HEK293T (cell line): ENCODE measurements at regions not wholly inside any gene's neighbourhood (a gene's known extent, or its start where the extent isn't known, plus 50 kb on each side); places are given as distances from the start of the nearest gene placed in this dataset.
"Not testable (repeated sequence)": the region's sequence is repeated elsewhere in the genome, so short reads cannot be mapped to it uniquely, and the experiment has no call there.

Experiments used
- CTCF ChIA-PET: fragments of 350-600 bp; formaldehyde crosslinking; extraction: SDS; loops from one replicate; lab custom pipeline; 2021; ENCODE audit warnings: antibody characterized with exemption, inconsistent platforms; lab: Yijun Ruan, JAX
- POLR2A ChIA-PET: fragments of 350-600 bp; formaldehyde crosslinking; extraction: SDS; loops from one replicate; lab custom pipeline; 2020; ENCODE audit warnings: antibody characterized with exemption, inconsistent platforms; lab: Yijun Ruan, JAX
- DNase-seq: peaks from one replicate; pipeline ENCODE4 v3.0.0; 2012; ENCODE audit warnings: mixed read lengths; ENCODE audit errors: extremely low spot score
- ARNT ChIP-seq: fragments of 450-650 bp; IDR thresholded peaks from 2 replicates; pipeline ENCODE4 v1.6.1; 2017; ENCODE audit warnings: mild to moderate bottlenecking
- BHLHE40 ChIP-seq: fragments of 450-650 bp; IDR thresholded peaks from 2 replicates; pipeline ENCODE4 v1.6.1; 2016; ENCODE audit warnings: mild to moderate bottlenecking, moderate library complexity, borderline replicate concordance
- CTBP1 ChIP-seq: fragments of 450-650 bp; IDR thresholded peaks from 2 replicates; pipeline ENCODE4 v1.6.1; 2016; ENCODE audit warnings: borderline replicate concordance
- ELF4 ChIP-seq: fragments of 450-650 bp; IDR thresholded peaks from 2 replicates; pipeline ENCODE4 v1.6.1; 2017; ENCODE audit warnings: antibody characterized with exemption
- FOXA1 ChIP-seq: fragments of 450-650 bp; IDR thresholded peaks from 2 replicates; pipeline ENCODE4 v1.6.1; 2016; ENCODE audit warnings: mild to moderate bottlenecking
- FOXK2 ChIP-seq: fragments of 450-650 bp; IDR thresholded peaks from 2 replicates; pipeline ENCODE4 v1.6.1; 2016; ENCODE audit warnings: mild to moderate bottlenecking
- FOXM1 ChIP-seq: fragments of 450-650 bp; IDR thresholded peaks from 2 replicates; pipeline ENCODE4 v1.6.1; 2017; ENCODE audit warnings: mild to moderate bottlenecking, borderline replicate concordance
- HDGF ChIP-seq: fragments of 450-650 bp; IDR thresholded peaks from 2 replicates; pipeline ENCODE4 v1.6.1; 2017; ENCODE audit warnings: antibody characterized with exemption, borderline replicate concordance
- L3MBTL2 ChIP-seq: fragments of 450-650 bp; conservative IDR thresholded peaks from 2 replicates; pipeline ENCODE4 v1.6.1; 2016; ENCODE audit warnings: mild to moderate bottlenecking
- LEF1 ChIP-seq: fragments of 450-650 bp; IDR thresholded peaks from 2 replicates; pipeline ENCODE4 v1.6.1; 2017; ENCODE audit warnings: mild to moderate bottlenecking, borderline replicate concordance
- NFRKB ChIP-seq: fragments of 450-650 bp; IDR thresholded peaks from 2 replicates; pipeline ENCODE4 v1.6.1; 2016; ENCODE audit warnings: mild to moderate bottlenecking, moderate library complexity
- PKNOX1 ChIP-seq: fragments of 450-650 bp; IDR thresholded peaks from 2 replicates; pipeline ENCODE4 v1.6.1; 2016
- SP1 ChIP-seq: fragments of 450-650 bp; IDR thresholded peaks from 2 replicates; pipeline ENCODE4 v1.6.1; 2017
- SUZ12 ChIP-seq: fragments of 450-650 bp; IDR thresholded peaks from 2 replicates; pipeline ENCODE4 v1.6.1; 2016; ENCODE audit warnings: mild to moderate bottlenecking
- TARDBP ChIP-seq: fragments of 450-650 bp; IDR thresholded peaks from 2 replicates; pipeline ENCODE4 v1.6.1; 2016
- ZNF384 ChIP-seq: fragments of 450-650 bp; IDR thresholded peaks from 2 replicates; pipeline ENCODE4 v1.6.1; 2016

GRCh38 chr1:194466706-194467105, 1280.3 kb upstream of the B3GALT2 start:
- peak; percentile 11 for DNase-seq
- TF ChIP-seq FOXM1 (no peak), TARDBP (no peak), CTBP1 (no peak), ZNF384 (no peak), BHLHE40 (no peak), FOXK2 (no peak), ELF4 (no peak), SUZ12 (no peak)
- POLR2A ChIA-PET, result no interaction called here
- CTCF ChIA-PET, result no interaction called here

- TF ChIP-seq L3MBTL2 (no peak), ZNF384 (no peak), SP1 (no peak), ARNT (no peak), BHLHE40 (no peak), NFRKB (no peak), CTBP1 (no peak), ELF4 (no peak), PKNOX1 (no peak)
- POLR2A ChIA-PET, result no interaction called here
- CTCF ChIA-PET, result no interaction called here
- DNase-seq, result no peak
Measured at GRCh38 chr1:194447636-194448035, 1261.2 kb upstream of the B3GALT2 start.

- DNase-seq, result no peak
- TF ChIP-seq LEF1, result no peak
- POLR2A ChIA-PET, result no interaction called here
- CTCF ChIA-PET, result no interaction called here
Measured at GRCh38 chr1:194445244-194445643, 1258.8 kb upstream of the B3GALT2 start.

DNA sequence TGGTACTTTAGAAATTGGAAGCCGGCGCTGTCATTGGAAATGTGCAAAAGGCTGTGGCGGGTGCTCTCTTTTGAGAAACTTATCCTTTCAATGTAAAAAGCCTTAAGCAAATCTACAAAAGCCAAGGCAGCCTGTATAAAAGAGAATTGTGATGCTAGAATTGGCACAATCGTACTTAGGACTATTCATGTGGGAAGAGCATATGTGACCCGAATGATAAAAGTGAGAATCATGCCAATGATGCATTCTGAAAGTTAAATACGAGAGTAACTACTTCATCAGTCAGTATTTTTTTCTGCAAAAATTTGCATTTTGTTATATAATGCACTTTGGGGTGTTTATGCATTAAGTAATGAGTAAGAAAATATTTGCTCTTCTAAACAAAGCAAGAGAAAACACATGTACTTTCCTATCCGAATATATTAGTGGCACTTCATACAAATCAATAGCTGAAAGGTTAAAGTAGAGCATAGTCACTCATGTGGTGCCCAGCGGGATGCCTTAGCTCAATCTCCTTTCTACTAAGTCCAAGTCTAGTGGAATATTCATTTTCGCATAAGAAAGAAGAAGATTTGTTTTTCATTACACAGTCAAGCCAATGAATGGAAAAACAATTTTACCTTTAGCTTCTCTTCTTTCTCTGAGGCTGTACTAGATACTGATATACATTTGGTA, 1256.6 kb upstream of the B3GALT2 start:
- no peak for TF ChIP-seq NFRKB
- TF ChIP-seq LEF1, result no peak
- no peak for TF ChIP-seq HDGF
- no peak for TF ChIP-seq TARDBP
- TF ChIP-seq SUZ12, result no peak
- no peak for TF ChIP-seq ARNT
- TF ChIP-seq FOXA1, result no peak
- no peak for TF ChIP-seq ZNF384
- no peak for TF ChIP-seq CTBP1
- no peak for TF ChIP-seq ELF4
- no peak for TF ChIP-seq SP1
- TF ChIP-seq BHLHE40, result no peak
- no peak for TF ChIP-seq L3MBTL2
- TF ChIP-seq FOXM1, result no peak
- no peak for TF ChIP-seq FOXK2
- CTCF ChIA-PET, result no interaction called here
- POLR2A ChIA-PET, result no interaction called here
- DNase-seq, result no peak

DNA sequence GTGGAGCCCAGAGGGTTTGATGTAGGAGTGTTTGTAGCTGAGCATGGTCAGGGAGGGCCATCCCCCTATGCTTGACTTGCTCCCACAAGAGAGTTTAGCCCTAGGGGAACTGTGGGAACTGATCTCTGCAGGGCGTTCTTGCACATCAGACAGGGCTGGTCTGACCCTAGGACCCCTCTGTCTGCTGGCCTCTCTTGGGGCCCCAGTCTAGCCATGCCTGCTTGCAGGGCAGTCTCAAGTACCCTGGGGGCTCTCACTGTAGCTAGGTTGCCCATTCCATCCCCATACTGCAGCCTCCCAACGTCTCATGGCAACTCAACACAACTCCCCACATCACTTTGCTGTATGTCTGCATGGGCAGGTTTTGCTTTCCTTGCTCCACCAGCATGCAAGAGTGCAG, 1250.7 kb upstream of the B3GALT2 start:
- ChIA-PET POLR2A (no interaction called here), CTCF (no interaction called here)
- no peak for TF ChIP-seq FOXA1
- no peak for DNase-seq

GRCh38 chr1:194431121-194431520, 1244.7 kb upstream of the B3GALT2 start:
- DNase-seq, result no peak
- CTCF ChIA-PET, result no interaction called here
- TF ChIP-seq ZNF384, result no peak
- no peak for TF ChIP-seq FOXK2
- no peak for TF ChIP-seq HDGF
- TF ChIP-seq SP1, result no peak
- no peak for TF ChIP-seq SUZ12
- no peak for TF ChIP-seq TARDBP
- TF ChIP-seq LEF1, result no peak
- TF ChIP-seq L3MBTL2, result no peak
- no peak for TF ChIP-seq BHLHE40
- no peak for TF ChIP-seq CTBP1
- TF ChIP-seq NFRKB, result no peak
- POLR2A ChIA-PET, result no interaction called here

GRCh38 chr1:194420706-194421105, 1234.3 kb upstream of the B3GALT2 start:
- TF ChIP-seq SUZ12, result no peak
- DNase-seq, result no peak
- CTCF ChIA-PET, result no interaction called here
- POLR2A ChIA-PET, result no interaction called here

DNA sequence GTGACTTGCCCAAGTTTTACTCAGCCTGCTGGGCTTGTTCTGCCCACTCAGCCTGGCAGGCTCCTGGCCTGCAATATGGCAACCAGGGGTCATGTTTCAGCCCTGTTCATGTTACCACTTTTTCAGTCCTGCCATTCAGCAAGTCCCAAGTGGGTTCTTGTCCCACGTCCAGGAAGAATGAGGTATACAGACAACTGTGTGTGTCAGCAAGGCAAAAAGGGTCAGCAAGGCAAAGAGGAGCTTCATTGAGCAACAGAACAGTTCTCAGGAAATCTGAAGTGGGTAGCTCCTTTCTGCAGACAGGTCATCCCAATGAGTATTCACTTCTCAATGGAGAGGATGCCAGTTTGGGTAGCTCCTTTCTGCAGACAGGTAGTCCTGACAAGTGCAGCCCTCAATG, 1233.3 kb upstream of the B3GALT2 start:
- no peak for TF ChIP-seq TARDBP
- TF ChIP-seq LEF1, result no peak
- no peak for TF ChIP-seq ZNF384
- TF ChIP-seq L3MBTL2, result no peak
- no peak for DNase-seq
- ChIA-PET CTCF (no interaction called here), POLR2A (no interaction called here)

DNA sequence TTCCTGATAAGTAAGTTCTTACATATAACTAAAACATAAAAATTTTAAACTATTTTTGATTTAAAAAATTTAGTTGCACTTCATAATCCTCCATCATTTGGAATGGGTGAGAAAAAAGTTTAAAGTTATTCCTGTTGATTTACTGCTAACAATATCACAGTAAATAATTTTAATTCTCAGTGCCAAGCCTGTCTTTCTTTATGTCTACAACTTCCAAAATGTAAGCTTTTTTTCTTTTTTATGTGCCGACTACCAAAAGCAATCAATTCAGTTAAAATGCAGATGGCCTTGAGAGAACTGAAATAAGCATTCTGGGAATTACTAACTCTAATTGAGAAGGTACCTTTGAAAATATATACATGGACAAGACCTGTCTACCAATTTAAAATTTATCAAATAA, 1224.3 kb upstream of the B3GALT2 start:
- DNase-seq, result no peak
- ChIA-PET CTCF (no interaction called here), POLR2A (no interaction called here)
- TF ChIP-seq TARDBP, result no peak
- no peak for TF ChIP-seq ELF4
- TF ChIP-seq PKNOX1, result no peak
- no peak for TF ChIP-seq ARNT
- TF ChIP-seq ZNF384, result no peak
- no peak for TF ChIP-seq SUZ12
- no peak for TF ChIP-seq LEF1

DNA sequence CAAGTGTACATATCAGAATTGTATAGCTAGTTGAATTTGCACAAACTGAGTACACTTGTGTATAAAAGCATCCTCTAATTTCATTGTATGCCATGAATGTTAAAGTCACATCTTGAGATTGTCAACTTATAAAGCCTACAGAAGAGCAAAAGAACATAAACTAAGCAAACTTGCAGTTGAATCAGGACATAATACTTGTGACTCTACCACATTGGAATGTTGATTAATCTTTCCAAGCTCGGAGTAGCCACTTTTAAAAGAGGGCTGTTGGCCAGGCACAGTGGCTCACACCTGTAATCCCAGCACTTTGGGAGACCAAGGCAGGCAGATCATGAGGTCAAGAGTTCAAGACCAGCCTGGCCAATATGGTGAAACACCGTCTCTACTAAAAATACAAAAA, 1220.8 kb upstream of the B3GALT2 start:
- POLR2A ChIA-PET, CTCF ChIA-PET: not testable (repeated sequence)

More for the DNA sequence above, 1220.8 kb upstream of the B3GALT2 start:
- not testable (repeated sequence) for DNase-seq
